GM21717 (cell line): ENCODE measurements at regions not wholly inside any gene's neighbourhood (a gene's known extent, or its start where the extent isn't known, plus 50 kb on each side); places are given as distances from the start of the nearest gene placed in this dataset.
"Not testable (repeated sequence)": the region's sequence is repeated elsewhere in the genome, so short reads cannot be mapped to it uniquely, and the experiment has no call there.

Source experiments
- ATAC-seq: cut with Tn5 transposase; IDR thresholded peaks from one replicate; pipeline ENCODE4 v1.9.1; 2021; ENCODE audit warnings: mild to moderate bottlenecking, moderate library complexity; ENCODE audit not compliant: unreplicated experiment

DNA sequence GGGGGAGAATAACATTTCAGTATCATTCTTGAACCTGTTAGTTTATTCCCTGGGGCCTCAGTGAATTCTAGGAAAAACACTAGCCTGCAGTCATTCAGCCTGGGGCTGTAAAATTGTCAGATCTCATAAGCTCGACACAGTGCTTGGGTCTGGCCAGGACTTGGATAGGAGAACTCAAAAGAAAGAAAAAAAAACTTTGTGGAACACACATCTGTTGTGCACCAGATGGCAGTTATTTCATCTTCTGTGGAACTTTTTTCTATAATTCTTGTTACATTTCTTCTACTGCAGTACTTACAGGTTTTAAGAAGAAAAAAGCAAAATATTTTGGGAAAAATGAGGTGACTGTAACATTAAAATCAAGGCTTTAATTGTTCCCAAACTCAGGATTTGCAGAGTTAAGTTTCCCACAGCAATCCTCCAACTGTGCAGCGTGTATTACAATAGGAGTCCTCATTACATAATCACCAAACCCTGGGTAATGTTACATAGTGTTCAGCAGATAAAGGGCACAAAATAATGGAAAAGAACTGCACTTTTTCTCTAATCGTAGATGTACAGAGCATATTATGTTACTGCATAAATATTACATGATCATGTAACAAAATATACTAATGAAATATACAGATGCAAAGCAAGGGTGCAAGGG, 531.1 kb upstream of the CITED2 start:
- ATAC-seq = no peak

- ATAC-seq = no peak
Measured at GRCh38 chr6:139904568-139904967, 530.1 kb upstream of the CITED2 start.

DNA sequence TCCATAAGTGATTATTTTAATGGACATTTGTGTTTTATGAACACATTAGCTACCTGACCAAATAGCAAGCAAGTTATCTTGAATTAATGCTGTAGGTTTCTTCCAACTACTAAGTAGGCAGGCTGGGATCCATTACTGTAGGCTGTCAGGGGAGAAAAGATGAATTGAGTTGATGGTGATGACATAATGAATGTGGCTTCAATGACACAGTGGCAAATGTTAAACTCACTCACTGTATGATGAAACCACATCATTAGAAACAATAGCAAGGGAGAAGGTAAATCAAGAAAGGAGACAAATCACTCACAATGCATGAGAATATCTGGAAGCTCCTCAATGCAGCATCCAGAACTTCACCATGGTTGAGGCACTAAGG, 529.7 kb upstream of the CITED2 start:
- peak; percentile 30 for ATAC-seq

GRCh38 chr6:139903411-139904157, 529.1 kb upstream of the CITED2 start:
- ATAC-seq = peak; percentile 99

DNA sequence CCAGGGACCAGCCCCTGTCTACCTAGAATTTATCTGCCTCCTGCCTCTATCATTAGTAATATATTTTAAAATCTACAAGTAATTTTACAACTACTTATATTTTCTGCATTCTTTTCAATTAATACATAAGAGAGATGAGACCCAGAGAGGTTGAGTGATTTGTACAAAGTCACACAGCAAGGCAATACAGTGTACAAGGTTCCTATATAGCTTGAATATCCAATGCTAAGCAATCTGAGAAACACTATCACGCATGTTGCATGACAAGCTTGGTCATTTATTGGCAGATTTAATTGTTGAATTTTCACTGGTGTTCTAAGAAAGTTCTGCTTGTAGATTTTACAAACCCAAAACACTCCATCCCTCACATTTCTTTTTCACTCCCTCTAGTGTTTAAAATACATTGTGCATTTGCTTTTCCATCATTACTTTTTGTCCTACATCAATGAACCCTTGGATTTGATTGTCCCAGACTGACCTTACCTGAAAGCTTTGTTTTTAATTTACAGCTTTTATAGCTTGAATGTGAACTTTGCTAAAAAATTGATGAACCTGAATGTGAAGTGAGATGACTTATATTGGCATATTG, 520.9 kb upstream of the CITED2 start:
- ATAC-seq = no peak

DNA sequence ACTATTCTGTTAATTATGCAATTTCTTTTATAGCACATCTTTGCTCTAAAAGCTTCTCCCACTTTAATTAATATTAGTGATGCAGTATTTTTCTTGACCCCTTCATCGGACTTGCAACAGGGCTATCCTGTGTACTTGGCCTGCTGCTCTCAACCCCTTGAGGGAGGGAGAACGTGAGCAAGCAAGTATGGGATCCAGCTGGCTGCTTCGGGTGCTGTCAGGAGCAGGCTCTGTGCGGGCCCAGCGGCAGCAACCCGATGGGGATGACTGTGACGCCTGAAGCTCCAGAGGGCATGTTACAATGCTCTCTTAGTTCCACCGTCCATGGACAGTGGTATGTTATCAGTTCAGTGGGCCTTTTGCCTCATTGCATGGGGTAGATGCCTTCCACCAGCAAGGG, 519.8 kb upstream of the CITED2 start:
- ATAC-seq = no peak

DNA sequence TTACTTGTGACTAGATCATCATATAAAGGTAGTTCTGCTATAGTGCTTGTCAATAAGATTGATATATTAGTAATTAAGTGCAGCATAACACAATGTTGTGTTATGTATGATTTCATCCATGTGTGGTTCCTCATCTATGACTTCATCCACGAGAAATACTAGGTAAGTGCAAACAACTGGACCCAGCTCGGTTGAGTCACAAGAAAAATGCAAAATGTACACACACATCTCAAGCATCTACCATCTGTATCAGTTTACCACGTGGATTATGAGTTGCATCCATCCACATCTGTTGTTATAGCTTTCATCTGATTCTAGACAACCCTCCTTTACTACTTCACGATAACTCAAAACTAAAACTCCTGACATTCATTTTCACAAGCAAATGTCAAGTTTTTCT, 517.0 kb upstream of the CITED2 start:
- no peak for ATAC-seq

DNA sequence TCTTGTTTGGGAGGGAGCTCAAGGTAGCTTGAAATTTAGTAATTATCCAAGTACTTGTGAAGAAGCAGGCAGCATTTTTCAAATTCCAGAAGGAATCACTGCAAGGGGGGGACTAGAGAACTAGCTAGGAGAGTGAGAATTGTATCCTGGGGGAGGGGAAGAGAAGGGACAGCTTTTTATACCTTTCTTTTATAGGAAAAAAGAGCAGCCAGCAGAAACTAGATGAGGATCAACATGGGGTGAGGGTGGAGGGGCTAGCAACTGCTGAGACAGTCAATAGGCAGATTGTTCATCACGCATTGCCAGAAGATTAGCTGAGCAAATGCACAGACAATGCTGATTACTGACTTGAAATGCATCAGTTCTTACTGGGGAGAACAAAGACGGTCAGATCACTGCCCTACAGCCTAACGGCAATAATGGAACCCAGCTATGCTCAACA, 514.3 kb upstream of the CITED2 start:
- ATAC-seq = no peak

DNA sequence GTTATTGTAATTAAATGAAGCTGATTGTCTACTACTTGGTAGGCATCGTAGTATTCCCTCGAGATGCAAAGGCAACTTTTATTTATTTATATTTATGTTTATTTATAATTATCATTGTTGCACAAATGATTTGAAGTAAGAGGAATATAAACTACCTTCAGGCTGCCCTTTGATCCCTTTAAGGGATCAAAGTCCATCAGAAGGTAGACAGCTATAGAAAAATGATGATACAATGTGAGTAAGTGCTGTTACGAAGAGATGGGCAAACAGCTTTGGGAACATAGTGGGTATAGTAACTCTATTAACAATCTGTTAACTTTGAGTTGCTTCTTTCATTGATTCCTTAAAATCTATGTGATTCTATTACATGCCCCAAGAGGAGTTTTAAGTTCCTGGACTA, 512.8 kb upstream of the CITED2 start:
- ATAC-seq = no peak

GRCh38 chr6:139886396-139886795, 511.9 kb upstream of the CITED2 start:
- ATAC-seq = no peak

GRCh38 chr6:139885909-139886308, 511.5 kb upstream of the CITED2 start:
- no peak for ATAC-seq

- no peak for ATAC-seq
Measured at GRCh38 chr6:139883776-139884175, 509.3 kb upstream of the CITED2 start.

DNA sequence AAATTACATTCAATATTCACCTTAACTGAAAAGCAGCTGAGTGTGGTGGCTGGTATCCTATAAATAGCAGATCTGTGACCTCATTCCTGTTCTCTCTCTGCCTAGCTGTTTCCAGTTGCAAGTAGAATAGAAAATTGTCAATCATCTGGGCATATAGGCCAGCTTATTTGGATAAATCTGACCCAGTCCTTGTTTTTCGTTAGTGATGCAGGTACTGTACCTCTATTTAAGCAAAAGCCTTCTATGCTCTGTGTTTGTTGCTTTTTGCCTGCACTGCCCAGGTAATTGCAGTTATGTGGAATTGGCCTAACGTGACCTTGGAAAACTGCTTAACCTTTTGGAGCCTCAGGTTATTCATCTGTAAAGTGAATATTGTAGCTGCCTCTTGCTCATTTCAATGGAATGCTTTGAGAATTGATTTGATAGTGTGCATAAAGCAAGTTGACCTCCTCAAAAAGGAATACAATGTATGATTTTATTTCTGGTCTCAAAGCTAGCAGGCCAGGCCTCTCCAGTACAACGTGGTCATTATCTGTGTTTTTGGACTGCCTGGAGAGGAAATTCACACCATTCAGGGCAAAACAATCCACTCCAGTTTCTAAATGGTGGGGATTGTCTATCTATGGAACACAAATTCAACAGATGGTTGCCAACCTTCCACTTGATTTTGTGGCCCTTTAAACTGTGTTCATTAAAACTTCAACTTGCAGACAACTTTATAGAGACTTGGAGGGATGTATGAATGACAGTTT, 508.7 kb upstream of the CITED2 start:
- ATAC-seq = peak; percentile 54

DNA sequence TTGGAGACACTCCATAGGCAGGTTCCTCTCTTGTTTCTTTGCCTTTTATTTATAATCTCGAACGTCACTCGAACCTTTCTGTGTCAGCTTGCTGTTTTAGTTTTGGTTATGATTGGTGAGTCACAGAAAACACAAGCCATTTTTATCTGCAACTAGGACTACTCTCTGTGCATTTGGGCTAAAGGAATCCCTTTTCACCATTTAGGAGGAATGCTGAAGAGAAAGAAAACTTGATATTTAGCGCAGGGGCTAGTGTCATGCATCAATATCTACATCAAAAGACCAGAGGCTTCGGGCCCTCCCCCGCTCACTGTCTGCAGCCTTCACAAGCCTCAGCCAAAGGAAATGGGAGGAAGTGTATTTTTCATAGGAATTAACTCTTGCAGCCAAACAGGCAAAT, 507.8 kb upstream of the CITED2 start:
- ATAC-seq = peak; percentile 7

- ATAC-seq = peak; percentile 74
Measured at GRCh38 chr6:139881728-139882211, 507.3 kb upstream of the CITED2 start.

GRCh38 chr6:139881236-139881635, 506.8 kb upstream of the CITED2 start:
- ATAC-seq = no peak

DNA sequence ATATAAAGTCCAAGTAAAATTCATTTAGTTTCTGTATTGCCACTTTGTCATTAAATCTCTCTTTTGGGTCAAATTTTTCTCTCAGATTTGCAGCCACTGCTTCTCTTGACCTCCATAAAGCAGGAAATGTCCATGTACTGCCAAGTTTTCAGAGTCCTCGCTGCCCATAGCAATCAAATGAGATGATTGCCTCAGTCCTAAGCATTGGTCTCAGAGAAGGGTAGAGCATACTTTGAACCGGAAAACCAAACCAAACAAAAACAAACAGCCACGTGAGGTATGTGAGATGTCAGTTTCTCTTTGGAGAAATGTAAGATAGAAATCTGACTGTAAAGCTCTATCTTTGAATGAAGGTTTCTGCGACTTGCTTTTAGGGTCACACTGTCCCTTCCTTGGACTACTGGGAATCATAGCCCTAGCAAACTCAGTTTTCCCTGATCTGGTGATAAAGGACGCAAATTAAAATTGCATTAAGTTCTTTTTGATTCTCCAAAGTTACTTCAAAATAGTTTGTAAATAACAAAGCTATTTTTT, 505.4 kb upstream of the CITED2 start:
- ATAC-seq = no peak

DNA sequence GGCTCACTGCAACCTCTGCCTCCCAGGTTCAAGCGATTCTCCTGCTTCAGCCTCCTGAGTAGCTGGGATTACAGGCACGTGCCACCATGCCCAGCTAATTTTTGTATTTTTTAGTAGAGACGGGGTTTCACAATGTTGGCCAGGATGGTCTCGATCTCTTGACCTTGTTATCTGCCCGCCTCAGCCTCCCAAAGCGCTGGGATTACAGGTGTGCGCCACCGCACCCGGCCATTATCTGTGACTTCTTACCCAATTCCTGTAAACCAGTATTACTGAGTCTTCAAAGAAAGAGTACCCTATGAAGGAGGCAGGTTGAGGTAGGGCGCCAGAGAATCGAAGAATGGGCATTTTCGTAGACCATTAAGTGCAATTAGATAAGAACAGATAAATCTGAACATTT, 504.8 kb upstream of the CITED2 start:
- ATAC-seq = not testable (repeated sequence)

- no peak for ATAC-seq
Measured at GRCh38 chr6:139877828-139878405, 503.5 kb upstream of the CITED2 start.

- no peak for ATAC-seq
Measured at GRCh38 chr6:139872665-139873064, 498.2 kb upstream of the CITED2 start.
